Mucosa of descending colon (tissue), 3 donors: ENCODE measurements at regions not wholly inside any gene's neighbourhood (a gene's known extent, or its start where the extent isn't known, plus 50 kb on each side); places are given as distances from the start of the nearest gene placed in this dataset.
"Not testable (repeated sequence)": the region's sequence is repeated elsewhere in the genome, so short reads cannot be mapped to it uniquely, and the experiment has no call there.

Experiments used
- ATAC-seq: fragments of 200-7000 bp; cut with Tn5 transposase; one replicate; pipeline ENCODE4 v1.9.1; 2020; ENCODE audit warnings: mild to moderate bottlenecking, moderate library complexity
- DNase-seq, 3 donors: peaks; one replicate each; pipeline ENCODE4 v3.0.0-alpha.2; 2020
- H3K36me3 ChIP-seq: fragments of 200-600 bp; one replicate; pipeline ENCODE4 v1.8.0; 2021; ENCODE audit warnings: low read depth, mild to moderate bottlenecking
- H3K4me1 ChIP-seq: fragments of 200-600 bp; one replicate; pipeline ENCODE4 v1.8.0; 2021; ENCODE audit warnings: low read depth, mild to moderate bottlenecking
- H3K4me3 ChIP-seq: fragments of 200-600 bp; one replicate; pipeline ENCODE4 v1.8.0; 2021; ENCODE audit warnings: mild to moderate bottlenecking
- H3K9me3 ChIP-seq: fragments of 200-600 bp; one replicate; pipeline ENCODE4 v1.8.0; 2021; ENCODE audit warnings: mild to moderate bottlenecking
- intact Hi-C, 2 donors: fragments of 100-400 bp; cut with DNase I in 1 of 2; cut with micrococcal nuclease in 1 of 2; formaldehyde crosslinking; loops; one replicate each; pipeline versions ENCODE4 v1.11.0 to v1.11.1; 2022; cut with DNase I, micrococcal nuclease
- TF ChIP-seq, protein P1 (sequence below): fragments of 200-600 bp; IDR thresholded peaks from one replicate; pipeline ENCODE4 v1.8.0; 2022; ENCODE audit warnings: antibody characterized with exemption, mild to moderate bottlenecking
- donor health status: DM: no; HTN: no; CAD: no; lungs with moderate emphysema.
- donor health status: DM: no; HTN: no; CAD: no.
- donor health status: DM: no; HTN: yes; CAD: no.

DNA sequence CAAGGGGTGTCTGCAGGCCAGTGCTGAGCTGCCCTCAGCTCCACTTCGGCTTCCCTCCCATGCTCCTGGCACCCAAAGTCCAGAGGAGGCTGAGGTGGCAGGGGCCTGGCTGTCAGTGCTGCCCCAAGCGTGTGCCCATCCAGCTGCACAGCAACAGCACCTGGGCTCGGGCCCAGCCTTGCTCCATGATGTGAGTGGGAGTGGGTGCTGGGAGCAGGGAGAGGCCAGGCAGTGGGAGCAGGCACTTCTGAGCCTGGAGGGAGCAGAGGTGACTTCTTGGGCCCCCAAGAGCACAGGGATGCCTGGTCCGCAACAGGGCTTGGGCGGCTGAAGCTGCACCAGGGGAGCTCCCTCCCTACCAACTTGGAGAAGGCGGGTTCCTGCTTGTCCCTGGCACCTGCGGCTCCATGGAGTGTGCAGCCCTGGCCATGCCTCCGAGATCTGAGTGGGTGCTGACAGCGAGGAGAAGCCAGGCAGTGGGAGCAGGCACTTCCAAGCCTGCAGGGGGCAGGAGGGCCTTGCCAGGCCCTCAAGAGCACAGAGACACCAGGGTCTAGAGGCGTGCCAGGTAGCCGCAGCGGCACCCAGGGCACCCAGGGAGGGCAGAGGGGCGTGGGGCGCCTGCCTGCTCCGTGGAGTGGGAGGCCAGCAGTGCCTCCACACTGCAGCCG, 366.7 kb upstream of the SGO1 start:
- Histone ChIP-seq H3K36me3 (no peaks in the 10 kb centered on the region), H3K9me3 (peaks cover 41% of the 10 kb centered on the region), H3K4me1 (no peaks in the 10 kb centered on the region), H3K4me3 (no peak overlapping the region)
- TF ChIP-seq, protein P1, sequence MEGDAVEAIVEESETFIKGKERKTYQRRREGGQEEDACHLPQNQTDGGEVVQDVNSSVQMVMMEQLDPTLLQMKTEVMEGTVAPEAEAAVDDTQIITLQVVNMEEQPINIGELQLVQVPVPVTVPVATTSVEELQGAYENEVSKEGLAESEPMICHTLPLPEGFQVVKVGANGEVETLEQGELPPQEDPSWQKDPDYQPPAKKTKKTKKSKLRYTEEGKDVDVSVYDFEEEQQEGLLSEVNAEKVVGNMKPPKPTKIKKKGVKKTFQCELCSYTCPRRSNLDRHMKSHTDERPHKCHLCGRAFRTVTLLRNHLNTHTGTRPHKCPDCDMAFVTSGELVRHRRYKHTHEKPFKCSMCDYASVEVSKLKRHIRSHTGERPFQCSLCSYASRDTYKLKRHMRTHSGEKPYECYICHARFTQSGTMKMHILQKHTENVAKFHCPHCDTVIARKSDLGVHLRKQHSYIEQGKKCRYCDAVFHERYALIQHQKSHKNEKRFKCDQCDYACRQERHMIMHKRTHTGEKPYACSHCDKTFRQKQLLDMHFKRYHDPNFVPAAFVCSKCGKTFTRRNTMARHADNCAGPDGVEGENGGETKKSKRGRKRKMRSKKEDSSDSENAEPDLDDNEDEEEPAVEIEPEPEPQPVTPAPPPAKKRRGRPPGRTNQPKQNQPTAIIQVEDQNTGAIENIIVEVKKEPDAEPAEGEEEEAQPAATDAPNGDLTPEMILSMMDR, result no peak
- DNase-seq (no peak), ATAC-seq (no peak)
- intact Hi-C loops, result no loop called here

DNA sequence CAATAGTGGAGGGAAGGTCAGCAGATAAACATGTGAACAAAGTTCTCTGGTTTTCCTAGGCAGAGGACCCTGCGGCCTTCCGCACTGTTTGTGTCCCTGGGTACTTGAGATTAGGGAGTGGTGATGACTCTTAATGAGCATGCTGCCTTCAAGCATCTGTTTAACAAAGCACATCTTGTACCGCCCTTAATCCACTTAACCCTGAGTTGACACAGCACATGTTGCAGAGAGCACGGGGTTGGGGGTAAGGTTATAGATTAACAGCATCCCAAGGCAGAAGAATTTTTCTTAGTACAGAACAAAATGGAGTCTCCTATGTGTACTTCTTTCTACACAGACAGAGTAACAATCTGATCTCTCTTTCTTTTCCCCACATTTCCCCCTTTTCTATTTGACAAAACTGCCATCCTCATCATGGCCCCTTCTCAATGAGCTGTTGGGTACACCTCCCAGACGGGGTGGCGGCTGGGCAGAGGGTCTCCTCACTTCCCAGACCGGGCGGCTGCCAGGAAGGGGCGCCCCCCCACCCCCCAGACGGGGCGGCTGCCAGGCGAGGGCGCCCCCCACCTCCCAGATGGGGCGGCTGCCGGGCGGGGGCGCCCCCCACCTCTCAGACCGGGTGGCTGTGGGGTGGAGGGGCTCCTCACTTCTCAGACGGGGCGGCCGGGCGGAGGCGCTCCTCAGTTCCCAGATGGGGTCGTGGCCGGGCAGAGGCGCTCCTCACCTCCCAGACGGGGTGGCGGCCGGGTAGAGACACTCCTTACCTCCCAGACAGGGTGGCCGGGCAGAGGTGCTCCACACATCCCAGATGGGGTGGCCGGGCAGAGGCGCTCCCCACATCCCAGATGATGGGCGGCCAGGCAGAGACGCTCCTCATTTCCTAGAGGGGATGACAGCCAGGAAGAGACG, 361.6 kb upstream of the SGO1 start:
- H3K36me3 ChIP-seq, H3K4me1 ChIP-seq, ATAC-seq, DNase-seq, H3K4me3 ChIP-seq, intact Hi-C loops: not testable (repeated sequence)
- peaks cover 27% of the 10 kb centered on the region for H3K9me3 ChIP-seq

DNA sequence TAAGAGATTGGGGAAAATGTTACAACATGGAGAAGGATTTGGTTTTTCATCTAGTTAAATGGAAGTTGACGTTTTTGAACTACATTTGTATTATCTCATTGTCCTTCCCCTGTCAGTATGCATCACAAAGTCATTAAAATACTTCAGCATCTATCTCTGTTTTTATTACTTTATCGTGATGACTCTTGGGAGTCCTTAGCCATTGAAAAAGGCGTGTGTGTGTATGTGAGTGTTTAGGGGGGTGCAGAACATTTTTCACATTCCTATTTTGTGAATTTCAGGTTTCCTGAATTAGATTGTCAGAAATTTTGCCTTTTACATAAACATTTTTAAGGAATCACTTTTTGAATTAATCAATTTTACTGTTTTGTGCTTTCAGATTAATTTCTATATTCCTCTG, 360.6 kb upstream of the SGO1 start:
- no peak for ATAC-seq
- Histone ChIP-seq H3K9me3 (peaks cover 24% of the 10 kb centered on the region), H3K36me3 (no peaks in the 10 kb centered on the region), H3K4me1 (no peaks in the 10 kb centered on the region), H3K4me3 (no peak overlapping the region)
- intact Hi-C loops, result no loop called here
- DNase-seq, result no peak
- TF ChIP-seq, protein P1, result no peak

DNA sequence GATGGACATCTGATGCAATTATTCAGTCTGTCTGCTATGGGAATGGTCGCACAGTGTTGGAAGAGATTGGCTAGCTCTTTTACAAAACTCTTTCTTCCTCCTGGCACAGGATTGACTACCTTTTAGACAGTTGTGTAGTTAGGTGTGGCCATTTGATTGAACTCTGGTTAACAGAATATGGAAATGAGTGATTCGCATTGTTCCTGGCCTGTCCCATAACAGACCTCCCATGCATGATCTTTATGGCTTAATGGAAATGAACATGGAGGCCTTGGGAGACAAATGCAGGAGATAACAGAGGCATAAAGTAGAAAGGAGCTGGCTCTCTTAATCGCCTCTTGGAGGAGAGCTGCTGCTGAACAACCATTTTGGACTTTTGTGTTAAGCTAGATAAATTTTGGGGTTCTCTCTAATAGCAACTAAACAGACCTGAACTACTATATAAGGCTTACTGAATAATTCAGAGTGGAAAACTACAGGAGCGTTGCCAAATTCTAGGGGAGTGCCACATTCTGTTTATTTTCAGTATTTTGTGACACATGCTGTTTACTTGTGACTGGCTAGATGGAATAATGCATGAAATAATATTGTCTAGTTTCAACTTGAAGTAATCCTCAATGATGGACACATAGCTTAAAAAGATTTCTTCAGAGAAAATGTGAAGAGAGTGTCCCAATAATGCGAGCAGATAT, 357.7 kb upstream of the SGO1 start:
- TF ChIP-seq, protein P1, result no peak
- peaks cover 21% of the 10 kb centered on the region for H3K9me3 ChIP-seq
- H3K36me3 ChIP-seq, result no peaks in the 10 kb centered on the region
- intact Hi-C loops, result no loop called here
- DNase-seq, result no peak
- H3K4me1 ChIP-seq, result no peaks in the 10 kb centered on the region
- no peak for ATAC-seq
- no peak overlapping the region for H3K4me3 ChIP-seq

DNA sequence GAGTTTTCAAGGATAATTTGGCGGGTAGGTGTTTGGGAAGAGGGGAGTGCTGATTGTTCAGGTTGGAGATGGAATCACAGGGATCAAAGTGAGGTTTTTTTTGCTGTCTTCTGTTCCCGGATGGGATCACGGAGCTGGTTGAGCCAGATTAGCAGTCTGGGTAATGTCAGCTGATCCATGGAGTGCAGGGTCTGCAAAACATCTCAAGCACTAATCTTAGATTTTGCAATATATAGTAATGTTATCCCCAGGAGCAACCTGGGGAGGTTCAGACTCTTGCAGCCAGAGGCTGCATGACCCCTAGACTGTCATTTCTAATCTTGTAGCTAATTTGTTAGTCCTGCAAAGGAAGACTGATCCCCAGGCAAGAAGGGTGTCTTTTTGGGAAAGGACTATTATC, 354.1 kb upstream of the SGO1 start:
- Histone ChIP-seq H3K4me3 (no peak overlapping the region), H3K9me3 (peaks cover 9% of the 10 kb centered on the region), H3K36me3 (no peaks in the 10 kb centered on the region), H3K4me1 (no peaks in the 10 kb centered on the region)
- TF ChIP-seq, protein P1, result no peak
- no peak for ATAC-seq
- intact Hi-C loops, result no loop called here
- DNase-seq, result no peak

DNA sequence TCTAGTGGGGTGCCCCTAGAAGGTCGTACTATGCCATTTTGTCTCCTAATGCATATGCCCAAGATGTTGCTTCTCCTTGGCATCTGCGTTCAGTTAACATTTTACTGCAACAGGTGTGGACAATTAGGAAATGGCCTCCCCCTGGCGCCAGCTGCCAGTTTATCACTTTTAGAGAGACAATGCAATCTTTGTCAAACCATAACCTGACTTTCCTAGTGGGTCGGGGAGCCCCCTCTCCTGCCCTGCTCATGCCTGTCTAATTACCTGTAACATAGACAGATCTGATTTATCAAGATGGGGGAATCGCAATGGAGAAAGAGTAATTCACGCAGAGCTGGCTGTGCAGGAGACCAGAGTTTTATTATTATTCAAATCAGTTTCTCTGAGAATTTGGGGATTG, 353.7 kb upstream of the SGO1 start:
- ATAC-seq (no peak), DNase-seq (no peak)
- Histone ChIP-seq H3K36me3 (no peaks in the 10 kb centered on the region), H3K9me3 (peaks cover 9% of the 10 kb centered on the region), H3K4me1 (no peaks in the 10 kb centered on the region), H3K4me3 (no peak overlapping the region)
- intact Hi-C loops, result no loop called here
- TF ChIP-seq, protein P1, result no peak
